GM23338 (cell line): ENCODE measurements at regions not wholly inside any gene's neighbourhood (a gene's known extent, or its start where the extent isn't known, plus 50 kb on each side); places are given as distances from the start of the nearest gene placed in this dataset.

Experiments
- ATAC-seq: fragments of 200-7000 bp; cut with Tn5 transposase; 3 replicates; pipeline ENCODE4 v1.9.1; 2020
- DNase-seq: peaks from one replicate; pipeline ENCODE4 v3.0.0-alpha.2; 2015; ENCODE audit warnings: low spot score
- H2AFZ ChIP-seq: fragments of 200-600 bp; sonication (generic); 2 replicates; pipeline ENCODE4 v1.8.0; 2016; ENCODE audit warnings: antibody characterized with exemption, mild to moderate bottlenecking, moderate library complexity
- H3F3A ChIP-seq: fragments of 200-600 bp; sonication (generic); replicated peaks from 2 replicates; pipeline ENCODE4 v1.8.0; 2017; ENCODE audit warnings: antibody characterized with exemption, mixed run types, low read depth
- H3K27ac ChIP-seq: fragments of 200-600 bp; sonication (generic); 2 replicates; pipeline ENCODE4 v1.6.1; 2016; ENCODE audit warnings: low read depth
- H3K27me3 ChIP-seq: fragments of 200-600 bp; sonication (generic); 2 replicates; pipeline ENCODE4 v1.8.0; 2016; ENCODE audit warnings: mild to moderate bottlenecking, mixed run types, moderate library complexity; ENCODE audit not compliant: insufficient read depth
- H3K36me3 ChIP-seq: fragments of 200-600 bp; sonication (generic); 2 replicates; pipeline ENCODE4 v1.8.0; 2016; ENCODE audit warnings: mild to moderate bottlenecking; ENCODE audit not compliant: insufficient read depth
- H3K4me1 ChIP-seq: fragments of 200-600 bp; sonication (generic); 2 replicates; pipeline ENCODE4 v1.8.0; 2016; ENCODE audit warnings: mild to moderate bottlenecking, moderate library complexity; ENCODE audit not compliant: insufficient read depth
- H3K4me2 ChIP-seq: fragments of 200-600 bp; sonication (generic); 2 replicates; pipeline ENCODE4 v1.7.1; 2017; ENCODE audit warnings: mixed run types
- H3K4me3 ChIP-seq: fragments of 200-600 bp; sonication (generic); 2 replicates; pipeline ENCODE4 v1.6.1; 2016; ENCODE audit warnings: mixed run types
- H3K79me2 ChIP-seq: fragments of 200-600 bp; sonication (generic); replicated peaks from 2 replicates; pipeline ENCODE4 v1.8.0; 2017; ENCODE audit warnings: mild to moderate bottlenecking; ENCODE audit not compliant: insufficient read depth
- H3K9me2 ChIP-seq: fragments of 200-600 bp; sonication (generic); 2 replicates; pipeline ENCODE4 v1.8.0; 2017; ENCODE audit not compliant: insufficient read depth
- H4K20me1 ChIP-seq: fragments of 200-600 bp; sonication (generic); replicated peaks from 2 replicates; pipeline ENCODE4 v1.8.0; 2017; ENCODE audit warnings: mild to moderate bottlenecking; ENCODE audit not compliant: insufficient read depth
- H3K27ac Mint-ChIP-seq: 2 replicates; pipeline ENCODE4 v1.8.0; 2020; ENCODE audit warnings: inconsistent platforms, mild to moderate bottlenecking, moderate library complexity, mixed read lengths
- H3K27me3 Mint-ChIP-seq: 3 replicates; pipeline ENCODE4 v1.8.0; 2022; ENCODE audit warnings: low read depth, mild to moderate bottlenecking, moderate library complexity, mixed read lengths, inconsistent platforms; ENCODE audit not compliant: insufficient read depth, poor library complexity
- H3K36me3 Mint-ChIP-seq: 3 replicates; pipeline ENCODE4 v1.8.0; 2021; ENCODE audit warnings: low read depth, mild to moderate bottlenecking, inconsistent platforms, moderate library complexity, mixed read lengths
- H3K4me1 Mint-ChIP-seq: 3 replicates; pipeline ENCODE4 v1.8.0; 2020; ENCODE audit warnings: mild to moderate bottlenecking, inconsistent platforms, mixed read lengths
- H3K4me3 Mint-ChIP-seq: 3 replicates; pipeline ENCODE4 v1.8.0; 2021; ENCODE audit warnings: moderate library complexity, mild to moderate bottlenecking, inconsistent platforms, mixed read lengths
- H3K9me3 Mint-ChIP-seq: 3 replicates; pipeline ENCODE4 v1.8.0; 2020; ENCODE audit warnings: moderate library complexity, mild to moderate bottlenecking, inconsistent platforms, mixed read lengths
- EZH2phosphoT487 ChIP-seq: fragments of 200-600 bp; sonication (generic); IDR thresholded peaks from one replicate; pipeline ENCODE4 v1.8.1; 2018; ENCODE audit warnings: antibody characterized with exemption; ENCODE audit not compliant: unreplicated experiment
- JUNB ChIP-seq: IDR thresholded peaks from one replicate; pipeline ENCODE4 v1.6.1; 2016; ENCODE audit warnings: antibody characterized with exemption; ENCODE audit not compliant: unreplicated experiment
- NANOG ChIP-seq: IDR thresholded peaks from 2 replicates; pipeline ENCODE4 v1.6.1; 2016; ENCODE audit warnings: antibody characterized with exemption, borderline replicate concordance
- POLR2AphosphoS5 ChIP-seq: IDR thresholded peaks from 2 replicates; pipeline ENCODE4 v1.6.1; 2016; ENCODE audit warnings: antibody characterized with exemption, low read depth
- REST ChIP-seq: IDR thresholded peaks from one replicate; pipeline ENCODE4 v1.6.1; 2018; ENCODE audit warnings: antibody characterized with exemption; ENCODE audit not compliant: unreplicated experiment
- STAT1 ChIP-seq: IDR thresholded peaks from one replicate; pipeline ENCODE4 v1.6.1; 2016; ENCODE audit warnings: antibody characterized with exemption; ENCODE audit not compliant: unreplicated experiment
- ZNF114 ChIP-seq: fragments of 250-450 bp; sonication (Bioruptor Pico); IDR thresholded peaks from 2 replicates; pipeline ENCODE4 v1.5.0; 2020; ENCODE audit warnings: mild to moderate bottlenecking, moderate library complexity
- ZNF331 ChIP-seq: fragments of 250-450 bp; sonication (Bioruptor Pico); IDR thresholded peaks from 2 replicates; pipeline ENCODE4 v1.5.0; 2020; ENCODE audit warnings: low read depth, mild to moderate bottlenecking, moderate library complexity
- TF ChIP-seq, protein P1 (sequence below): IDR thresholded peaks from 2 replicates; pipeline ENCODE4 v1.6.1; 2016; ENCODE audit warnings: antibody characterized with exemption
- TF ChIP-seq, protein P2 (sequence below): fragments of 250-450 bp; sonication (Bioruptor Pico); IDR thresholded peaks from 2 replicates; pipeline ENCODE4 v1.5.0; 2020; ENCODE audit warnings: mild to moderate bottlenecking, moderate library complexity

DNA sequence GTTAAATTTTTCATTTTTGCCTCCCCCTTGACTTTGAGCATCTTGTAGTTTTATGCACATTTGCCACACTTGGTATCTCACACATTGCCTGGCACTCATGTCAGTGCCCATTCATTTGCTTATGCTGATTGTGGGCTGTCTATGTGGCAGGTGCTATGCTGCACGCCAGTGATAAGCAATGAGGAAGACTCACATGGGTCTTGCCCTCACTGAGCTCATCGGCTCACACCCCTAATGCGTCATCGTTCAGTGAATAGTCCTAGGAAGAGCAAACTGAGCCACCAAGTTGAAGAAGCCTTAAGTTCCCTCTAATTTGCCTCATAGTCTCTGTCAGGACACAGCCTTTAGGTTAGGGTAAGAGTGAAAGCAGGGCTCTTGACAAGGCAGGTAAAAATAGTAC lies 209.4 kb upstream of the IL12B start (continued):
- TF ChIP-seq ZNF114 (CRISPR knock-in tag) (no peak), REST (no peak), STAT1 (no peak), EZH2phosphoT487 (no peak), NANOG (no peak), JUNB (no peak)
- TF ChIP-seq, protein P1, sequence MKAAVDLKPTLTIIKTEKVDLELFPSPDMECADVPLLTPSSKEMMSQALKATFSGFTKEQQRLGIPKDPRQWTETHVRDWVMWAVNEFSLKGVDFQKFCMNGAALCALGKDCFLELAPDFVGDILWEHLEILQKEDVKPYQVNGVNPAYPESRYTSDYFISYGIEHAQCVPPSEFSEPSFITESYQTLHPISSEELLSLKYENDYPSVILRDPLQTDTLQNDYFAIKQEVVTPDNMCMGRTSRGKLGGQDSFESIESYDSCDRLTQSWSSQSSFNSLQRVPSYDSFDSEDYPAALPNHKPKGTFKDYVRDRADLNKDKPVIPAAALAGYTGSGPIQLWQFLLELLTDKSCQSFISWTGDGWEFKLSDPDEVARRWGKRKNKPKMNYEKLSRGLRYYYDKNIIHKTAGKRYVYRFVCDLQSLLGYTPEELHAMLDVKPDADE = no peak

DNA sequence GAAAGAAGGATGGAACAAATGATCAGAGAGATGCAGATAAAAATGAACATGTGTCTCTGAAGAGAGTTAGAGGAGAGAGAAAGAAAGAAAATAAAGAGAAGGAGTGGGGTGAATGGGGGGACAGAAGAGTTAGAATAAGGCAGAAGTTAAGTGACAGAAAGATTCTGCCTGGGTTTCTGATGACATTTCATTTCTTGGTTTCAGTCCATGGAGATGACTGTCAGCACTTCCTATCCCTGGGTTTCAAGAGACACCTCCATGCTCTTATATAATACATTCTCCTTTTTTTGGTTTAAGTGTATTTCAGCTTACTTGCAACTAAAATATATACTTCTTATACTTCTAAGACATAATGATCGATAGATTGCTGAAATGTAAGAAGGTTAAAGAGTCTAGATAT lies 213.0 kb upstream of the IL12B start:
- H3K79me2 ChIP-seq = no peaks in the 10 kb centered on the region
- H3K4me2 ChIP-seq = no peak overlapping the region
- Mint-ChIP-seq H3K36me3 (no peaks in the 10 kb centered on the region), H3K27me3 (peaks cover 3% of the 10 kb centered on the region), H3K4me1 (no peaks in the 10 kb centered on the region; the same call in 2 of the 3 replicates), H3K27ac (no peak overlapping the region), H3K9me3 (no peaks in the 10 kb centered on the region), H3K4me3 (no peak overlapping the region)
- no peaks in the 10 kb centered on the region for H3F3A ChIP-seq
- H3K27ac ChIP-seq = no peak overlapping the region
- H3K4me1 ChIP-seq = no peaks in the 10 kb centered on the region
- ATAC-seq (no peak), DNase-seq (no peak)
- no peaks in the 10 kb centered on the region for H3K27me3 ChIP-seq
- no peaks in the 10 kb centered on the region for H4K20me1 ChIP-seq
- no peak overlapping the region for H3K4me3 ChIP-seq
- no peaks in the 10 kb centered on the region for H3K9me2 ChIP-seq
- H3K36me3 ChIP-seq = no peaks in the 10 kb centered on the region
- no peak overlapping the region for H2AFZ ChIP-seq
- TF ChIP-seq REST (no peak), STAT1 (no peak), POLR2AphosphoS5 (no peak), EZH2phosphoT487 (no peak), JUNB (no peak), ZNF331 (no peak)
- TF ChIP-seq, protein P2, sequence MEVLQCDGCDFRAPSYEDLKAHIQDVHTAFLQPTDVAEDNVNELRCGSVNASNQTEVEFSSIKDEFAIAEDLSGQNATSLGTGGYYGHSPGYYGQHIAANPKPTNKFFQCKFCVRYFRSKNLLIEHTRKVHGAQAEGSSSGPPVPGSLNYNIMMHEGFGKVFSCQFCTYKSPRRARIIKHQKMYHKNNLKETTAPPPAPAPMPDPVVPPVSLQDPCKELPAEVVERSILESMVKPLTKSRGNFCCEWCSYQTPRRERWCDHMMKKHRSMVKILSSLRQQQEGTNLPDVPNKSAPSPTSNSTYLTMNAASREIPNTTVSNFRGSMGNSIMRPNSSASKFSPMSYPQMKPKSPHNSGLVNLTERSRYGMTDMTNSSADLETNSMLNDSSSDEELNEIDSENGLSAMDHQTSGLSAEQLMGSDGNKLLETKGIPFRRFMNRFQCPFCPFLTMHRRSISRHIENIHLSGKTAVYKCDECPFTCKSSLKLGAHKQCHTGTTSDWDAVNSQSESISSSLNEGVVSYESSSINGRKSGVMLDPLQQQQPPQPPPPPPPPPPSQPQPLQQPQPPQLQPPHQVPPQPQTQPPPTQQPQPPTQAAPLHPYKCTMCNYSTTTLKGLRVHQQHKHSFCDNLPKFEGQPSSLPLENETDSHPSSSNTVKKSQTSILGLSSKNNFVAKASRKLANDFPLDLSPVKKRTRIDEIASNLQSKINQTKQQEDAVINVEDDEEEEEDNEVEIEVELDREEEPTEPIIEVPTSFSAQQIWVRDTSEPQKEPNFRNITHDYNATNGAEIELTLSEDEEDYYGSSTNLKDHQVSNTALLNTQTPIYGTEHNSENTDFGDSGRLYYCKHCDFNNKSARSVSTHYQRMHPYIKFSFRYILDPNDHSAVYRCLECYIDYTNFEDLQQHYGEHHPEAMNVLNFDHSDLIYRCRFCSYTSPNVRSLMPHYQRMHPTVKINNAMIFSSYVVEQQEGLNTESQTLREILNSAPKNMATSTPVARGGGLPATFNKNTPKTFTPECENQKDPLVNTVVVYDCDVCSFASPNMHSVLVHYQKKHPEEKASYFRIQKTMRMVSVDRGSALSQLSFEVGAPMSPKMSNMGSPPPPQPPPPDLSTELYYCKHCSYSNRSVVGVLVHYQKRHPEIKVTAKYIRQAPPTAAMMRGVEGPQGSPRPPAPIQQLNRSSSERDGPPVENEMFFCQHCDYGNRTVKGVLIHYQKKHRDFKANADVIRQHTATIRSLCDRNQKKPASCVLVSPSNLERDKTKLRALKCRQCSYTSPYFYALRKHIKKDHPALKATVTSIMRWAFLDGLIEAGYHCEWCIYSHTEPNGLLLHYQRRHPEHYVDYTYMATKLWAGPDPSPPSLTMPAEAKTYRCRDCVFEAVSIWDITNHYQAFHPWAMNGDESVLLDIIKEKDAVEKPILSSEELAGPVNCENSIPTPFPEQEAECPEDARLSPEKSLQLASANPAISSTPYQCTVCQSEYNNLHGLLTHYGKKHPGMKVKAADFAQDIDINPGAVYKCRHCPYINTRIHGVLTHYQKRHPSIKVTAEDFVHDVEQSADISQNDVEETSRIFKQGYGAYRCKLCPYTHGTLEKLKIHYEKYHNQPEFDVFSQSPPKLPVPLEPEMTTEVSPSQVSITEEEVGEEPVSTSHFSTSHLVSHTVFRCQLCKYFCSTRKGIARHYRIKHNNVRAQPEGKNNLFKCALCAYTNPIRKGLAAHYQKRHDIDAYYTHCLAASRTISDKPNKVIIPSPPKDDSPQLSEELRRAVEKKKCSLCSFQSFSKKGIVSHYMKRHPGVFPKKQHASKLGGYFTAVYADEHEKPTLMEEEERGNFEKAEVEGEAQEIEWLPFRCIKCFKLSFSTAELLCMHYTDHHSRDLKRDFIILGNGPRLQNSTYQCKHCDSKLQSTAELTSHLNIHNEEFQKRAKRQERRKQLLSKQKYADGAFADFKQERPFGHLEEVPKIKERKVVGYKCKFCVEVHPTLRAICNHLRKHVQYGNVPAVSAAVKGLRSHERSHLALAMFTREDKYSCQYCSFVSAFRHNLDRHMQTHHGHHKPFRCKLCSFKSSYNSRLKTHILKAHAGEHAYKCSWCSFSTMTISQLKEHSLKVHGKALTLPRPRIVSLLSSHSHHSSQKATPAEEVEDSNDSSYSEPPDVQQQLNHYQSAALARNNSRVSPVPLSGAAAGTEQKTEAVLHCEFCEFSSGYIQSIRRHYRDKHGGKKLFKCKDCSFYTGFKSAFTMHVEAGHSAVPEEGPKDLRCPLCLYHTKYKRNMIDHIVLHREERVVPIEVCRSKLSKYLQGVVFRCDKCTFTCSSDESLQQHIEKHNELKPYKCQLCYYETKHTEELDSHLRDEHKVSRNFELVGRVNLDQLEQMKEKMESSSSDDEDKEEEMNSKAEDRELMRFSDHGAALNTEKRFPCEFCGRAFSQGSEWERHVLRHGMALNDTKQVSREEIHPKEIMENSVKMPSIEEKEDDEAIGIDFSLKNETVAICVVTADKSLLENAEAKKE (CRISPR knock-in tag) = no peak
- TF ChIP-seq, protein P1 = no peak
